ENCODE measurements at regions not wholly inside any gene's neighbourhood (a gene's known extent, or its start where the extent isn't known, plus 50 kb on each side); places are given as distances from the start of the nearest gene placed in this dataset.

DNA sequence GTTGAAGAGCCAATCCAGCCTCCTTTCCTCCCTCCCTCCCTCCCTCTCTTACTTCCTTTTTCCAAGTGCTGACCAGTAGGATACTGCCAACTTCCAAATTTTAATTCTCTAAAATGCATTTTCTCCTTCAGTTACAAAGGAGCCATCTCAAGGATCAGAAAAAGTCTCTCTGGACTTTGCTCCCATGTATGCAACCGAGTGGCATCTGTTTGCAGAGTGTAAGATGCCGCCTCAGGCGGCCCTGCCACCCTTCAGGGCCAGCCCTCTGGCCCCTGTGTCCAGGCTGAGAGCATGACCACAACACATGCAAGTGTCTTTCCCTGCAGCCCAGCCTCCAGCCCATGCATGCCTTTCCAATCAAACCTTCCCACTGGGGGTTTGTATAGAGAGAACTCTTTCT is 205.3 kb upstream of the RAB4A start:
- TF ChIP-seq, protein P1, sequence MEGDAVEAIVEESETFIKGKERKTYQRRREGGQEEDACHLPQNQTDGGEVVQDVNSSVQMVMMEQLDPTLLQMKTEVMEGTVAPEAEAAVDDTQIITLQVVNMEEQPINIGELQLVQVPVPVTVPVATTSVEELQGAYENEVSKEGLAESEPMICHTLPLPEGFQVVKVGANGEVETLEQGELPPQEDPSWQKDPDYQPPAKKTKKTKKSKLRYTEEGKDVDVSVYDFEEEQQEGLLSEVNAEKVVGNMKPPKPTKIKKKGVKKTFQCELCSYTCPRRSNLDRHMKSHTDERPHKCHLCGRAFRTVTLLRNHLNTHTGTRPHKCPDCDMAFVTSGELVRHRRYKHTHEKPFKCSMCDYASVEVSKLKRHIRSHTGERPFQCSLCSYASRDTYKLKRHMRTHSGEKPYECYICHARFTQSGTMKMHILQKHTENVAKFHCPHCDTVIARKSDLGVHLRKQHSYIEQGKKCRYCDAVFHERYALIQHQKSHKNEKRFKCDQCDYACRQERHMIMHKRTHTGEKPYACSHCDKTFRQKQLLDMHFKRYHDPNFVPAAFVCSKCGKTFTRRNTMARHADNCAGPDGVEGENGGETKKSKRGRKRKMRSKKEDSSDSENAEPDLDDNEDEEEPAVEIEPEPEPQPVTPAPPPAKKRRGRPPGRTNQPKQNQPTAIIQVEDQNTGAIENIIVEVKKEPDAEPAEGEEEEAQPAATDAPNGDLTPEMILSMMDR (IDR thresholded peaks at IDR 0.05): no peak
- TF ChIP-seq POLR2A (IDR thresholded peaks at IDR 0.05): no peak
